ENCODE measurements at regions not wholly inside any gene's neighbourhood (a gene's known extent, or its start where the extent isn't known, plus 50 kb on each side); places are given as distances from the start of the nearest gene placed in this dataset.

GRCh38 chr11:123254357-123254756 is 59.3 kb upstream of the CLMP start:
- TF ChIP-seq CTCF (IDR thresholded peaks at IDR 0.05) (no peak), POLR2A (IDR thresholded peaks at IDR 0.05) (no peak), POLR2AphosphoS5 (IDR thresholded peaks at IDR 0.05; ENCODE audit: insufficient read depth in 1 of 2, low read depth in 1 of 2) (no peak)
